Fibroblast of mammary gland (primary cell): ENCODE measurements at regions not wholly inside any gene's neighbourhood (a gene's known extent, or its start where the extent isn't known, plus 50 kb on each side); places are given as distances from the start of the nearest gene placed in this dataset.

ENCODE experiments used
- DNase-seq: peaks from one replicate; pipeline ENCODE4 v3.0.0-alpha.2; 2010; ENCODE audit warnings: low read depth
- H3K4me3 ChIP-seq: 2 replicates; pipeline ENCODE4 v1.5.1; 2011; ENCODE audit warnings: low read depth, mild to moderate bottlenecking, low read length, moderate library complexity; ENCODE audit not compliant: control insufficient read depth
- CTCF ChIP-seq: conservative IDR thresholded peaks from 2 replicates; pipeline ENCODE4 v1.5.1; 2011; ENCODE audit warnings: low read depth, low read length, inconsistent platforms; ENCODE audit not compliant: control insufficient read depth, insufficient read depth

DNA sequence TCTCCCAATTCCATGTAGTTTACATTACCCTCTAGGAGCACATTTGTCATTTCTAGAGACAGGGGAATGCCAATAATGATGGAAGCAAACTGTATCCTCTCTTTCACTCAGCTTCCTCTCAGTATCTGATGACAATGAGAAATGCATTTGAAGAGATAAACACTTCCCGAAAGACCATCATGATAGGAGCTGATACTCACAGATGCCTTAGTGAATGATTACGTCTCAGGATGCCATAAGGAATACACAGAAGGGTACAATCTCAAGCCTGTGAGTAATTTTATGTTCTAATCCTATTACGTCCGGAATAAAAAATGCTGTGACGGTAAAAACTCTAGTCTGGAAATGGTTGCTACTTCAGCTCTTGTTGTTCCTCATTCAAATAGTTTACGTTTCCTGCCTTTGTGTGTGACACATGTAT, 663.8 kb upstream of the MIR17HG start:
- no peak overlapping the region for H3K4me3 ChIP-seq
- DNase-seq: no peak
- no peak for TF ChIP-seq CTCF

DNA sequence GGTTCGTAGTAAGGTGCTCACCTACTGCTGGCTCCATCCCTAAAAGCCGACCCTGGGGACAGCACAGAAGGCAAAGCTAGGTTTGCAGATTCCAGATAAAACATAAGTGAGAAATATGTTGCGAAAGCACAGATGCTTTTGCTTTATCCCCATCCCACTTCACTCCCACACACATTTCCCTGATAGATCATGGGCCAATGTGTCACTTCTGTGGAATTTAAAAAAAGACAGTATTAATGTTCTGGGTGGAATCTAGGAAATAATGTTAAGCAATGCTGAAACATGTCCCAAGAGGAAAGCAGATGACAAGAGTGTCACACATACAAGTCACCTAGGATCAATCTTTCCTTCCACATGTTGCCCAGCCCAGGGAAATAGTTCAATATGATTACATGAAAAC, 661.0 kb upstream of the MIR17HG start:
- TF ChIP-seq CTCF: no peak
- DNase-seq: peak; percentile 88
- no peak overlapping the region for H3K4me3 ChIP-seq

GRCh38 chr13:90689111-90689510, 658.4 kb upstream of the MIR17HG start:
- no peak for DNase-seq
- TF ChIP-seq CTCF: no peak
- no peak overlapping the region for H3K4me3 ChIP-seq

DNA sequence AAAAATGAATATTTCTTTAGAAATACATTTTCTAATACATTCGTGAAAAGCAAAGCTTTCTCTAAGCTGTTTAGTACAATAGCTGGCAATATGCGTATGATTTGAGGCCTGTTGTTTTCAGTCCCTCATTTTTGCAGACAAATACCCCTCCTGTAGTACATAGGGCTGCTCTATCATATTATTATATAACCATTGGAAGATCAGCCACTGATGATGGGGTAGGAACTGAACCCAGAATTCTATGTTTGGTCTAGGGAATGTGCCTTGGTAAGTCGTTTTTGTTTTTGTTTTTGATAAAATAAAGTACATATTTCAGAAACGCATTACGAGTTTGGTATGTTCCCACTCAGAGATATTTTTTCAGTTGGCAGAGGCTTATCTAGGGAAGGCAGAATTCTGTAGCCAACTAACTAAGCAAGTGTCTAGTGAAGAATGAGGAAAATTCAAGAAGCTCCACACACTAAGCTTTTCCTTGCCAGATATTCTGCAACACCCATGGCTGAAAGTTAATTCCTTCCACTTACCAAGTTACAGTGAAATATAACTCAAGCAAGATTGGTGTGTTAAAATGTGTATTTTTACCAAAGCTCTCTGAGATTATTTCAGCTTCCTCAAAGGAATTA, 656.9 kb upstream of the MIR17HG start:
- peak; percentile 19 for DNase-seq
- no peak for TF ChIP-seq CTCF

GRCh38 chr13:90696254-90696653, 651.2 kb upstream of the MIR17HG start:
- peak; percentile 90 for DNase-seq
- TF ChIP-seq CTCF: no peak
- H3K4me3 ChIP-seq: no peak overlapping the region

More for the DNA sequence above, 656.9 kb upstream of the MIR17HG start:
- no peak overlapping the region for H3K4me3 ChIP-seq

DNA sequence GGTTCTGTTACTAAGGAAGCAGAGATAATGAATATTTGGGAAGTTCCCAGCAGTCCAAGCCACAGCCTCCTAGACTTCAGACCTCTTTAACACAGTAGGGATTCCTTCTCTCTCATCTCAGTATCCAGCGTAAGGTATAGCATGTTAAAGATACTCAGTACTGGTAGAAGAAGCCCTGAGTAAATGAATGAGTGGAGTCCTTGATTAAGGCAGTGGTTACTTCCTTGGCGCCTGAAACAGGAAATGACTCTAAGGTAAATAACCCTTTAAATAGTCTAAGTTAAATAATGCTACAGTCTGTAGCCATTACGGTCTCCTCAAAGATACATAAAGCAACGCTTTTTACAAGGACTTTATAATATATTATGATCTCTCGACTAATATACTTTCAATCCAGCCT, 650.8 kb upstream of the MIR17HG start:
- no peak overlapping the region for H3K4me3 ChIP-seq
- peak; percentile 30 for DNase-seq
- TF ChIP-seq CTCF: no peak

DNA sequence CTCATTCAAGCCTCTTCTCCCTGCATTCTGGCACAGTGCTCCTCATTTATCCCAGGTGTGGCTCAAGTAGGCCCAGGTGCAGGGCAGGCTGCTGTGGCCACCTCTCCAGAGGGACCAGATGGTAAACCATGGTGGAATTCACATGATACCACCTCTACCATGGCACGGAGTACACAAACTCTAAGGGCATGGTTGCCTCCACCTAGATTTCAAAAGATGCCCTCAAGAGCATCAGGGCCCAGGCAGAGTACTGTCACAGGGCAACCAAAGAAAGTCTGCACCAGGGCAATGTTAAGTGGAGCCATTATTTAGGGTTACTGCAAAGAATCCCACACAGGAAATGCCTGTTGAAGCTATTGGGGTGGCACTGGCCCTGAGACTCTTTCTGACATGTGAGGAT, 647.1 kb upstream of the MIR17HG start:
- no peak for DNase-seq
- H3K4me3 ChIP-seq: no peak overlapping the region
- no peak for TF ChIP-seq CTCF
